Transverse colon (tissue), 3 donors: ENCODE measurements at regions not wholly inside any gene's neighbourhood (a gene's known extent, or its start where the extent isn't known, plus 50 kb on each side); places are given as distances from the start of the nearest gene placed in this dataset.

ENCODE experiments used
- CTCF ChIP-seq, 5 experiments: fragments of 200-600 bp in 3 of 5; fragments of 450-650 bp in 2 of 5; sonication (generic) in 3 of 5; IDR thresholded peaks; 1 replicate in 2 of 5; 2 replicates in 3 of 5; pipeline ENCODE4 v1.5.1; 2016 to 2017; ENCODE audit warnings: antibody characterized with exemption in 5 of 5, inconsistent platforms in 3 of 5, mild to moderate bottlenecking in 2 of 5, moderate library complexity in 1 of 5
- POLR2A ChIP-seq: fragments of 450-650 bp; IDR thresholded peaks from one replicate; pipeline ENCODE4 v1.6.1; 2016; ENCODE audit warnings: antibody characterized with exemption, mild to moderate bottlenecking, moderate library complexity

DNA sequence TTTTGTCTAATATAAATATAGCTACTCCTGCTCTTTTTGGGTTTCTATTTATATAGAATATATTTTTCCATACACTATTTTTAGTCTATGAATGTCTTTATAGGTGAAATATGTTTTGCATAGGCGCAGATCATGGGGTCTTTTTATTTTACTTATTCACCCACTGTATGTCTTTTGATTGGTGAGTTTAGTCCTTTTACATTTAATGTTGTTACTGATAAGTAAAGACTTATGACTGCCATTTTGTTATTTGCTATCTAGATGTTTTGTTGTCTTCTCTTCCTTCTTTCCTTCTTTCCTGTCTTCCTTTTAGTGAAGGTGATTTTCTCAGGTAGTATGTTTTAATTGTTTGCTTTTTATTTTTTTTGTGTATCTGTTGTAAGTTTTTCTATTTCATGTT lies 276.8 kb upstream of the CNTNAP2 start:
- TF ChIP-seq CTCF (IDR thresholded peaks at IDR 0.05) (no peak), POLR2A (no peak)
